NCI-H2196 treated with DMSO at 0.1 percent for 48 hours (cell line): ENCODE measurements at regions not wholly inside any gene's neighbourhood (a gene's known extent, or its start where the extent isn't known, plus 50 kb on each side); places are given as distances from the start of the nearest gene placed in this dataset.

ENCODE experiments used
- DNase-seq: peaks from one replicate; lab custom pipeline; 2025; ENCODE audit not compliant: unreplicated experiment; lab: John Stamatoyannopoulos, UW

DNA sequence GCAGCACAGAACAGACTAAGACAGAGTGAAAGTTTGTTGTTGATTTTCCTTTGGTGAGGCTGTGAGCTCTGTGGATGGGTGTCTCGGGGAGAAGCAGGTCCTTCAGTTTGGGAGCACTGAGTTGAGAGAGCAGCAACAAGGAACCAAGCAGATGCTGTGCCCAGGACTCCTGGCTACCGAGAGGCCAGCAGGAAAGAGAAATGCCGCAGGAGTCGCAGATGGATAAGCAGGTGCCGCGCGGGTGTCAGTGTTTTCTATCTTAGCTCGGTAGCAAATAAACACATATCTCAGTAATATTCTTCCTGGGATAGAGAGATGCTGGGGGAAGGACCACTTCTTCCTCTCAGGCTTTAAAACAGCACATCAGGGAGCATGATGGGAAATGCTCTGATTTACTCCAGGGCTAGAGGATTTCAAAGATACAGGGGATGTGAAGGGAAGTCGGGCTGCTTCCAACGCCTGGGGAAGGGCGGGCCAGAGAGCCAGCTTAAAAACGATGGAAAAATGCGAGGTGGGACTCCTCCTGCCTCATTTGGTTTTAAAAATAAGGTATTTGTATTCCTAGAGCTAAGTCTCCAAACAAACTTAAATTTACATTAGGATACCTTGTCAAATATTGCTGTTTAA, 470.7 kb upstream of the B3GAT1 start:
- DNase-seq, result no peak

GRCh38 chr11:134882141-134882540, 470.1 kb upstream of the B3GAT1 start:
- DNase-seq, result no peak

GRCh38 chr11:134880788-134881187, 468.7 kb upstream of the B3GAT1 start:
- DNase-seq, result no peak

DNA sequence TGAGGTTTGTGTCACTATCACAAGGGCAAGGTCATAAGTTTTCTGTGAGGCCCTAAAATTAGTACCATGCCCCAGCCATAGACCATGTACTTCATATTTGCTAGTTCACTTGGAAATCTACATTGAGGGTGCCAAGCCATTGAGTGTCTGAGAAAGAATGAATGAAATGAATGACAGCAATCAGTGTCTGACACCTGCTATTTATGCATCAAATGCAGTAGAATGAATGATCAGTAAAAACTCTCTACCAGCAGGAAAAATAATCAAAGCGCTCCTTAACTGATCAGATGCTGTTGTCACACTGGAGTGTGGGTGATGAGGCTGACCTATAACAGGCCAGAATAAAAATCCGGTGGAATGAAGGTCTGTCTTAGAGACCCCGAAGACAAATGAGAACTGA, 467.9 kb upstream of the B3GAT1 start:
- no peak for DNase-seq

DNA sequence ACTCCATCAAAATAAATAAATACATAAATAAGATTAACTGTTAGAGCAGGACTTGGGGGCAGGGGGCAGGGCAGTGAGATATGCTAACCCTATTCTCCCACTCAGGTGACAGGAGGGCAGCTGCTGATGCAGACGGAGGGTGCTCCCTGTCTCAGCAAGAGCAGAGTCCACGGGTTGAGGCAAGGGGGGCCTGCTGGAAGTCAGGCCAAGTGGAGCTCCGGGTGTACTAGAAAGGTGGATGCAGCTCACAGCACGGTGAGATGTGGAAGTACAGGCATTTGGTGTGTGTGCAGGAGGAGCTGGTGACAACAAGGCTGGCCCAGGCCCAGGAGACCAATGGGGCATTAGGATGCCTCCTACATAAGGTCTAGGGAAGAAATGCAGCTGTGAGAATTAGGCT, 467.3 kb upstream of the B3GAT1 start:
- no peak for DNase-seq

DNA sequence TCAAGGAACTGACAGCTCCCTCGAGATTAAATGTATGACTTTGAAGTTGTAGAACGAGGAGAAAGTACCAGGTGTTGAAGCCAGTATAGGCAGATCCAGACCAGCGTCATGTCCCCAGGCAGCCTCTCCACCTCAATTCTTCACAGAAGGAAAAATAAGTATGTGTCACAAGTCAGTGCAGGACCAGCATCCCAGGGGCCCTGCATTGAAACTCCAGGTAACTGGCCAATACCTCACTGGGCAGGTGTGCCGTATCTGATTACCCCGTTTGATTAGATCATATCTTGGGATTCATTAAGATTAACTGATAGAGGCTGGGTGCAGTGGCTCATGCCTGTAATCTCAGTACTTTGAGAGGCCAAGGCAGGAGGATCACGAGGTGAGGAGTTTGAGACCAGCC, 466.7 kb upstream of the B3GAT1 start:
- no peak for DNase-seq

DNA sequence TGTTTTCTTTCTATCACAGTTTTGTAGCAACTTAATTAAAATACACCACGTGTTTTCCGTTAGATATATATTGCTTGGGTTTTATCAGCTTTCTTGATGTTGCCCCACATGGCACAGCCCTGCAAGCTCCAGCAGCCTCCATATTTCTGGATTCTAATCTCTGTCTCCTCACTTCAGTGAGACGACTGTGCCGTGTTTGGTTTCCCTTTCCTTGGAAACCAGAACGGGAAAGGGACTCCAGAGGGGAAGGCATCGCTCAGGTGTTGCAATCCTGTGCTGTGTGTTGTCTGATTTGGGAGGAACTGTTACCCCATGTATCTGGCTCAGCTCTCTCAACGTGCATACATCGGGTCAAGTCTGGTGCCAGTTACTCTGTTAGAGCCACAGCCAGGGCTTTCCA, 464.2 kb upstream of the B3GAT1 start:
- no peak for DNase-seq

GRCh38 chr11:134866981-134867675, 455.1 kb upstream of the B3GAT1 start:
- no peak for DNase-seq

DNA sequence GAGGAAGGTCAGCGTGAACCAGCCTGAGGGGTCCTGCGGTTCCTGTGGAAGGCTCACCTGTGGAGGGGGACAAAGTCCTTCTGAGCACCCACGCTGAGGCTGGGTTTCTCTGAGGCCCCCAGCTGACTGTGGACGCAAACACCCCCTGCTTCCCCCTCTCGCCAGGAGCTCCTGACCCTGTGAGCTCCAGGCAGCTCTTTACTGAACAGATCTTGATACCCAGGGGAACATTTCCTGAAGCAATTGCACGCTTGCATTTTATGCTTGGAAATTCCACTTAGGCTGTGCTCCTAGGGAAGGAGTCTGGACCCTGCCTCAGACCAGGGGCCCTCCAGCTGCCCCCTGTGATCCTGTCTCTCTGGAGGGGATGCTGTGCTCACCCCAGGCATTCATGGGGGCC, 454.2 kb upstream of the B3GAT1 start:
- no peak for DNase-seq

DNA sequence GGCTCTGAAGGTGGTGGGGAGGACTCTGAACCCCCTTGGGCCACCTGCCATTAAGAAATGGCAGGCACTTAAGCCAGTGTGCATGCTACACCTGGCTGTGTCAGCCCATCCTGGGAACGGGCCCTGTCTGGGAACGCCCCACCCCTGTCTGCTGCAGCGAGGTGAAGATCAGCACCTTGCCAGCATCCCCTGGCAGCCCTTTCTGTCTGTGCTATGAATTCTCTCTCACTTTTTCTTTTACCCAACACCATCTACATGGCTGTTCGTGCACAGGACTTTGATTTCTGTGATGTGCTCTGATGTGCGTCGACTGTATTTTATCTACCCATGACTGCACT, 452.9 kb upstream of the B3GAT1 start:
- no peak for DNase-seq

- DNase-seq, result no peak
These were observed 452.4 kb upstream of the B3GAT1 start for GRCh38 chr11:134864233-134864967.

DNA sequence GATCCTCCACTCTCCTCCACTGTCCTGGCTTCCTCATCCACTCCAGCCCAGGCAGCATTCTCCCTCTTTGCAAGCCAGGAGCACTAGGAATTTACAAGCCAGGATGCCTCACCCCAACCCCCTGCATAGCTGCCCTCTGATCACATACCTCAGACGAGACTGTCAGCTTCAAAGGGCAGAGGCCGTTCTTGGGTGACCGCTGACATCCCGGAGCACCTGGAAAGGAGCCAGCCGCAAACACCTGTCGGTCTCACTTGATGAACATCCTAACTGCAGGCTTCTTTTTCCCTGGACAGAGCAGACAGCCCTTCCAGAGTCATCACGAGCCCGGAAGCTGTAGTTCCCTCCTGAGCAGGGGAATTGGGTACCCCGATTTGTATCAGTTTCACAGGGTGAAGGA, 451.3 kb upstream of the B3GAT1 start:
- no peak for DNase-seq

DNA sequence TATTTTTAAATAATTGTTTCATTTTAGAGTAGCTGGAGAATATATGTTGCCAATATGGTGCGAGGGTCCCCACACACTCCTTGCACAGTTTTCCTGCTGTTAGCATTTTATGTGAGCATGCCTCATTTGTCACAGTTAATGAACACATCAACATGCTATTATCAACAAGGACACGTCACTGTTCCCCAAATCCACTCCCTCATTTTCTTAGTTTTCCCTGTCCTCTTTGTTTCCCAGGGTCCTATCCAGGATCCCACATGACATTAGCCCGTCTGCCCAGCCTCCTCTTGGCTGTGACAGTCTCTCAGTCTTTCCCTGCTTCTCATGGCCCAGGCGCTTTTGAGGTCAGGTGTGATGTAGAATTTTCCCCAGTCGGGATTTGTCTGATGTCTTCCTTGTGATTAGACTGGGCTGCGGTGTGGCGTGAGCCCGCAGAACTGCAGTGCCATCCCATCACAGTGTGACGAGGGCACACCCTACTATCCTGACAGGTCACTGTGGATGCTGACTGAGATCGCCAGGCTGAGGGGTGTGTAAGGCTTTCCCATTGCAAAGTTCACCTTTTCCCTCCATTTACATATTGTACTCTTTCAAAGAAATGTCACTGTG, 450.6 kb upstream of the B3GAT1 start:
- DNase-seq, result no peak

GRCh38 chr11:134862105-134862502, 450.1 kb upstream of the B3GAT1 start:
- DNase-seq, result no peak

GRCh38 chr11:134861490-134862104, 449.6 kb upstream of the B3GAT1 start:
- DNase-seq, result no peak

GRCh38 chr11:134858783-134859480, 446.9 kb upstream of the B3GAT1 start:
- DNase-seq, result no peak

- no peak for DNase-seq
These were observed 445.0 kb upstream of the B3GAT1 start for GRCh38 chr11:134857035-134857434.

DNA sequence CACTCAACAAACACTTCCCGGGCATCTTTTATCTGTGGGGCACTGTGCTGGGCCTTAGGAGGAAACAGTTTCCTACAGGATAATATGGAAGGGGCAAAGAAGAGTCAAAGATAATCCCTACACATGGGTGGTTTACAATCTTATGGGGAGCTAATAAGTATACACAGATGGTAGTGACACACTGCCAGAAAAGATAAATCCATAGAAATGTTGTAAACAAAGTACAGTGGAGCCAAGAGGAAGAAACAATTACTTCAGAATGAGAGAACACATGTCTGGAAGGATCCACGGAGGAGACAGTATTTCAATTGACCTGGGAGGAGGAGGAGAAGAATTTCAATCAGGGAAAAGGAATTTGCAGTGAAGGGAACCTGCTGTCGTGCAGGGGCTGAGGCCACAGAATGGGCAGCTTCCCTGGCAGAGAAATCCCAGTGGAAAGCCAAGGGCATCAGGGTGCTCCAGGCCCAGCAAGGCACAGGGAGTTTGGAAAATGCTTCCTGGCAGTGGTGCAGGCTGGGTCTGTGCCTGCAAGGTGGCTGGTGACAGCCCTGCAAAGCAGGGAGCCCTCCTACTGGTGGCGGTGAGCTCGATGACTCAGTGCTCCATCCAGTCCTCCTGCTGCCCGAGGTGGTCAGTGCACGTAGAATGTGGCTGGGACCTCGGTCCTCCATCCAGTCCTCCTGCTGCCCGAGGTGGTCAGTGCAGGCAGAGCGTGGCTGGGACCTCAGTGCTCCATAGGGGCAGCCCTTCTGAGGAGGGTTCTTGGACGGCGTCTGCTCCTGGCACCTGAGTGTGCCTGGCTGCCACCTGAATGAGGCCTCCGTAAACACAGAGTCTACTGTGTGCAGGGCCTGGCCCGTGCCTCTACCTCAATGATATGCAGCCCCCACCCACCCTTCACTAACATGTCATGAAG, 444.3 kb upstream of the B3GAT1 start:
- DNase-seq, result no peak

DNA sequence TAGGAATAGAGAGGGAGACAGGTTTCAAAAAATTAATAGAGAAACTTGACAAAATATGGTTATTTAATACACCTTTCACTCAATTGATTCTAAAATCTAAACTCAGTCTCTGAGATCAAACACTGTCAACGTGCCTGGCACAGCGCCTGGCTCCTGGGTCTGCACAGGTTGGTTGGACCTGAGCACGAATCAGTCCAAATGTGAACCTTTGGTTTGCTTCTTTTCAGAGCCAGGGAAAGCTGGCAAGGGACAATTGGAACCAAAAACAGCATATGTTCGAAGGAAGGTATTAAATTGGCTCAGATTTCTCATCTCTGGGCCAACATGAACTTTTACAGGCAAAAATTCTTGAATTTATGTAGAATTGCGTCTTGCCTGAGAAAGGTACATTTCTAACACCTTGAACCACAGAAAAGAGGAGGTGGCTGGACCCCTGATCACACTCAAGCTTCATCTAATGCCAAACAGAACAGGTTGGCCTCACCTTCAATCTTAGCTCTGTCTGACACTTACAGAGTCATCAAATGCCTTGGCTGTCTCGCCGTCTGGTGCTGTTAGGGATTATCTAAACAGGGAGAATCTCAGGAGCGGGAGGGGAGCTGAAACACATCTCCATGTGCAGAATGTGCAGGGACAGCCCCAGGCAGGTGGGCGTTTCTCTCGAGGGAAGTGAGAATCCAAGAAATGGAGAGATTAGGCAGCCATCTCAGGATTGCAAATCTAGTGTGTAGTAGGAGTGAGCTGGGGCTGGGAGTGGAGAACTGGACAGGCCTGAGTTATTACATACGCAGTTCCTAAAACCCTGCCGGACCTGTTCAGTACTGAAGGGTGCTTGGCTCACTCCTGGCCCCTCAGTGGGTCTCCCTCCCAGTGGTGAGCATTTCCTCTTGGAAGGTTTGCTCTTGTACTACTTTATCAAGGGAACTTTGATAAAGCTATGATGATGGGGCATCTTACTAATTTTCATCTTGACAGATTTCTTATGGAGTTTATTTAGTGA, 442.2 kb upstream of the B3GAT1 start:
- no peak for DNase-seq
